ENCODE measurements at regions not wholly inside any gene's neighbourhood (a gene's known extent, or its start where the extent isn't known, plus 50 kb on each side); places are given as distances from the start of the nearest gene placed in this dataset.
A peak's percentile ranks its signal among the peaks of the same experiment; 100 is the strongest.
"Not testable (repeated sequence)": the region's sequence is repeated elsewhere in the genome, so short reads cannot be mapped to it uniquely, and the experiment has no call there.

DNA sequence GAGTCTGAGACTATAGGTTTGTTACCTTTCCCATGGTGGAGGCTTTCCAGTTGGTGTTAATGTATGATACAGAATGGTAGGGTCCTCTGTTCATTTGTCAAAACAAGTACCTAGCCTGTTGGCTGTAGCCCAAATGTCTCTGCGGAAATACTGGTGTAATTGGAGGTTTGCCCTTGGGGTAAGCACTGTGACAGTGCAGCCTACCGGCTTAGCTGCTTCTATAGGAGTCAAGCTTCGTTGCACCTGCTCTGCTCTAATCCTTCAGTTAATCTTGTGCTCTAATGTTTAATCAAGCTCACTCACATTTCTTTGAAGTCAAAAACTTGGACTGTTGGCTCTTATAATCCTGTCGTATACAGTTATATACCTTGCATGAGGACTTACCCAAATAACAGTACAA lies 203.4 kb downstream of the CCNG2 start:
- DNase-seq, result no peak

DNA sequence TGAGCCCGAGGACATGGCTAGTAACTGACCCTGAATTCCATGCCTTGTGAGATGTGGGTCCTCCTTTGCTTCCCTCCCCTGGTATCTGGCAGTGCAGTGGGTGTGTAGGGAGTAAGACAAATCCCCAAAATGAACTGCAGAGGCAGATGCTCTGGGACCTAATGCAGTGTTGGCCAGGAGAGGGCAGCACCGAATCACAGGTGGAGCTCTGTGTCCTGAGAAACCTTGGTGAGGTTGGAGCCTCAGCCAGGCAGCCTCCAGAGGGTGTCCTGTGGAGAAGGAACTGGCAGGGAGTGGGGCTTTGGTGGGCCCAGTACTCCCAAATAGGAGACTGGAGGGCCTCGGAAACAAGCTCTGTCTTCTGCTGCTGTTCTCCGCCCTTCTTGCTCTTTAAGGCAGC lies 209.9 kb downstream of the CCNG2 start:
- DNase-seq, result not testable (repeated sequence)

DNA sequence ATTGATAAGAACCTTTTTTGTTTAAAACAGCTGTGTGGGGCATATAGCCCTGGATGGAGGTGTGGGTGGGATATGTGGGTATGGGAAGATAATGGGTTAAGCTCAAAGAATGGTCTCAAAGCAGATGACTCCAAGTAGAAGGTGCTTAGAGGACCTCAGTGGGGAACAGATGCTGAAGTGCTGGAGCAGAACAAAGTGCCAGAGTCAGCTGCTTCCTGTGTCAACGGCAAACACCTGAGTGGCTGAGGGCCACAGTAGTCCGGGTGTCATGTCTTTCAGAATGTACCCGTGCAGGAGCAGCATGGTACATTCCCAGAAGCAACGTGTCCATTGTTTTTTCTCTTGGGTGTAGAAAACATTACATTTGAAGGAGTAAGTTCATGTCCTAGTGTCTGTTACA lies 210.6 kb downstream of the CCNG2 start:
- DNase-seq, result no peak

DNA sequence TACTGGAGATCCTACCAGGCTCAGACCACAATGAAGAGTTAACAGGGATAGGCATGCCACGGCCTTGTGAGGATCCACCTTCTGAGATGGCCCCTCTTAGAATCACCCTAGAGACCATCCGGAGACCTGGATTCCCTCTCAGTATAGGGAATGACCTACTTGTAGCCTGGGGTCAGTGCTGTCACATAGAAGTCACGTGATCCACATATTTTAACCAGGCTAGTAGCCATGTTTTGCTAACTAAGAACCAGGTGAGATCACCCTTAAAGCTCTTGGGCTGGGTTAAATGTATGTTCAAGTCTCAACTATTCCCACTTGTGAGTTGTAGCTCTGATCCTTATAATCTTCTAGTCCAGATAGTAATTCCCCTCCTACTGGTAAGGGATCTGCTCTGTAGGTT lies 215.4 kb downstream of the CCNG2 start:
- DNase-seq, result no peak

DNA sequence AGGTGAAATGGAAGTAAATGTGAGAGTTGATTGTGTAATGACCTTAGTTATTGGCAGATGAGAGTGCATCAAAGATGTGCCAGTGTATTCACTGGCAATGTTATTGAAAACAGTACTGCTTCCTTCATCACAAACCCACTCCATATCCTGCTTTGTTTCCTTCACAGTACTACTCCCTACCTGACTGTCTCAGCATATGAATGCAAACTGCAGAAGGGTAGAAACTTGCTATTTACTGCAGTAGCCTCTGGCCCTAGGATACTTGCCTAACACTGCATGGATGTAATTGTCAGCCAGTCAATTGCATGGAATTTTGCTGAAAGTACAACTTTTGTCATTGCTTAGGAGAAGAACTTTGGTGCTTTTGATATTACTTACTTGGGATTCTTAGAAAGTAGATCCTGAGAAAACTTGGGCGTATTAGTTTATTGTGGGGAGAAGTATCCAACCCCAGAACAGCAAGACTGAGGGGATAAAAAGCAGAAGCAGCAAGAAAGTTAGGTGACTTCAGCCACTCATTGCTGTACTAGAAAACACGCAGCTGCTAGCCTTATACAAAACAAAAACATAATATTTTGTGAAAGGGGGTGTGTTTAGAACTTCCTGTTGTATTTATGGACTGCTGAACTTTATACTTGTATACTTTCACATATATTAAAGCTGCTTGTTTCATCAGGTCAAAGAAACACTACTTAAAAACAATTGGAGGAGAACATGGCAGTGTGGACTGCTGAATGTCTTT lies 219.0 kb downstream of the CCNG2 start:
- DNase-seq, result no peak

DNA sequence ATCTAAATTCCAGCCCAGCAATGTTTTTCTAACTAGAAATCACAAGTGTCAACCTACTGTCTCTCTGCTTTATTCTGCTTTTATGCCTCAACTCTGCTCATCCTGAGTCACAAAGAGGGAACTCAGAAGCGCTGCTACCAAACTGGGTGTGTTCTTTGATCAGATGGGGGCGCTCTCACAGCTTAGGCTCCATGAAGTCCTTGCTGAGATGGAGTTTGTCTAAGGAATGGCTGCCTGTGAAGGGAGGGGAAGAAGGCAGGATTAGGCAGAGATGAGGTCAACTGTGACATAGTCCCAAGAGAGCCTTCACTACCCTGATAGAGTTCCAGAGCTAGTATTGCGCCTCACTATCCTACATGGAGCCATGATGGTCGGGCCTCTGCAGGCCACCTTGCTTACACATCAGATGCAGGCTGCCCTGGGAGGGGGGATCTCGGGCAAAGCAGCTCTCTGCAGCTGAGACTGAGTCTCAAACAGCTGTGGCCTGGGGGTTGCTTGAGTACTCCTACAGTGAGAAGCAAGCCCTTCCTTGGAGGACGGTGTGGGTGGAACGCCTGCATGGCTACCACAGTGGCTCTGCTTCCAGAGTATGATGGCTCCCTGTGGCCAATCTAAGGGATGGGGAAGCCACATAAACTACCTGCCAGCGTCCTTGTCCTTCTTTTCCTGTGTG lies 219.9 kb downstream of the CCNG2 start:
- DNase-seq, result no peak

DNA sequence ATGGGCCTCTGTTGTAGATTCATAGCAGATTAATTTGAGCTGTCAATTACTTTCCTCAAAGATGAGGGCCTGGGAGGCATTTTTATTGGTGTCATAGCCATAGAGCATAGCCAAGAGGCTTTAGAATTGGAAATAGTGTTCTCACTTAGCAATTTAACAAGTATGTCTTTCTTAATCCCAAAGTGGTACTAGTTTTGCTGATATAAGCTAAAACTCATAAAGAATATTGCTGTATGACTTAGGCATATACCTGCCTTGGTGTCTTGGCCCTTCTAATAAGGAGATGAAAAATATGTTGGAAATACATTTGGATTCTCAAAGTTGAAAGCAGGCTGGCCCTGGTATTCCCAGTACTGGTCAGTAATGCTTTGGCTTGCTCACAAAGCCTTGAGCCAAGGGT lies 221.5 kb upstream of the CXCL13 start:
- DNase-seq, result no peak

DNA sequence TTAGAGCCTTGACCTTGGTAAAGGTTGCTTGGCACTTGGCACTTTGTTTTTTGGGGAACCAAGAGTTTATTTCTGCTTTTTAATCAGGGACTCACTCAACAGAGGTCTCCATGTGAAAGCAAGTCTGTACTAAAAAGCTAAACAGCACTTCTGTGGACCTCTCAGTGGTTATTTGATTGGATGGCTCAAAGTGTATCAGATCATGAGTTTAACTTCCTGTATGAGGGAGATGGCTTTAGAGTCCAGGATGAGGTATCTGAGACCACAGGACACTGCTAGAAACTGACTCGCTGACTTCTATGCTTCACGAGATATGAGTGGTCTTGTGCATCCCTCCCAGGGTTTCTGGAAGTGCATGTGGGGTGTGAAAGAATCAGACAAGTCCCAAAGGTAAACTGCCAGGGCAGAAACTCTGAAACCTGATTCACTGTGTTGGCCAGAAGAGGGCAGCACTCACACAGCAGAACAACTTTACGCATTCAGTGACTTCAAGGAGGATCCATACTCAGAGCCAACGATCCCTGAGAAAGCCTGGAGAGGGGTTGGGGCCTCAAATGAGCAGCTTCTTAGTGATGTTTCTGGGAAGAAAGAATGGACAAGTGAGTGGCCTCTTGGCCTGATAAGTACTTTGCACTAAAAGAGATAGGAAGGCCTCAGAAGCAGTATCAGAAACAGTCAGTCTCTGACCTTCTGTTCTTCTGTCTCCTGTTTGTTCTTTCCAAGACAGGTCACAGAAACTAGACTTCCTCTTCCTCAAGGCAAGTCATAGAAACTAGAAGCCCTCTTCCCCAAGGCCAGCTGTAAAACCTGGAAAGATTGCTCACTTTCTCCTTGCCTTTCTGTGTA lies 220.3 kb upstream of the CXCL13 start:
- DNase-seq, result peak in 49 of 56 donors; percentile 1 to 76 (median 30)

DNA sequence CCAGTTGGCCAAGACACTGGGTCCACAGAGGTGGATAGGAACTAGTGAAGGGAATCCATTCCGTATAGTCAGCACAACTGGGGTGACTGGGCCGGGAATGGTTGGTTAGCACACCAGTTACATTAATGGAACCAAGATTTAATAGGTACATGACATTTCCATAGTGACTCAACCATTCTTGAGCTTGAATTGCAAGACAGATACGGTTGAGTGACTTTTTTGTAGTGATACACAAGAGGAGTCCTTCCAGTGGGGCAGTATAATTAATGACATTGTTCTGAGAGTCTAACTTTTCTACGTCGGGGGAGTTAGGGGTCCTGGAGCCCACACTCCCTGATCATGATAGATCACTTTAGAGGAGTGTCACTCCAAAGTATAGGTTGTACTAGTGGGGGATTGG lies 211.6 kb upstream of the CXCL13 start:
- no peak for DNase-seq

DNA sequence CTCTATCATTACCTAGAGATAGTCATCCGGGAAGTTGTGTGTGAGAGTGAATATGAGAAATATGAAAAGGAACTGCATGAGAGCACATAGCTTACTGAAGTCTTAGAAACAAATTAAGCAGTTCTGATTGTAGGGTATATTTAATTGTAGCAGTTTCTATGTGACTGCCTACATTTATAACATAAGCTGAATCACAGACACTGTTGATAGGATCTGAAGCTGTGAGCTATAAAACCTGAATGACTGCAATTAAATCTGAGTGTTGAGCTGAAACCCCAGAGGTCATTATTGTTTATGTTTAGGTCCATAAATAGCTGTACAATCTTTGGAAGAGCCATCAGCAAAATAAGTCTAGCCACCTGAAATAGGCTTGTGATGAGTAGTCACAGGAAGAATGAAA lies 210.1 kb upstream of the CXCL13 start:
- DNase-seq, result no peak

DNA sequence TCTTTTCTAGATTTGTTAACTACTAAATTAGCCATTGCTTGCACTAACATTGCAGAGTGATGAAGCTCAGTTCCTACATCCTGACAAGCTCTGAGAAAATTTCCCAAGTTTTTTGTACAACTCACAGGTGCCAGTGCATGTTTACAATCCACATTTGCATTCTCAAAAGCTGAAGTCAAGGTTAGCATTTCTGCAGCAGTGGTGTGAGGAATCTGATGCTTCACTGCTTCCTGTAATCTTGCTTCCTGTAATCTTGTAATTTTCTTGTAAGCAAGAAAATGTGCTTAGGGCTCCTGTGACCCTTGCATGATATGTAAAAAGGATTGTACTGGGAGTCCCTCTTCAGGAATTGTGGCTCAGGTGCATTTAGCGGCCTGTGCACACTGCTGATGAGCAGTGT lies 207.4 kb upstream of the CXCL13 start:
- no peak for DNase-seq

DNA sequence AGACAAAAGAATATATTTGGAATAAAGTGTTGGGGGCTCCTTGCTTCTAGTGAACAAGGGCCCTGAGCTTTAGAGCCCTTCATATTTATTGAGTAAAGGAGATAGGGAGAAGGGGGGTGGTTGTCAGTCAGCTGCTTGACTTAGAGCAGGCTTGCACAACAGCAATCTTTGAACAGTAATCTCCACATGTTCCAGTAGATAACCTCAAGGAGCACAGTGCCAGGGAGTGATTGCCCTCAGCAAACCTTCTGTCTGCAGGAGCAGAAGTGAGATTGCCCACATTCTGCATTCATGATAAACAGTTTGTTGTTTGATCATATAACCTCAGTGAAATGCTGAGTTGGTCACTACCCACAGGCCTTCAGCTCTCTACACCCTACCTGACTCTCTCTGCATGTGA lies 205.8 kb upstream of the CXCL13 start:
- no peak for DNase-seq

DNA sequence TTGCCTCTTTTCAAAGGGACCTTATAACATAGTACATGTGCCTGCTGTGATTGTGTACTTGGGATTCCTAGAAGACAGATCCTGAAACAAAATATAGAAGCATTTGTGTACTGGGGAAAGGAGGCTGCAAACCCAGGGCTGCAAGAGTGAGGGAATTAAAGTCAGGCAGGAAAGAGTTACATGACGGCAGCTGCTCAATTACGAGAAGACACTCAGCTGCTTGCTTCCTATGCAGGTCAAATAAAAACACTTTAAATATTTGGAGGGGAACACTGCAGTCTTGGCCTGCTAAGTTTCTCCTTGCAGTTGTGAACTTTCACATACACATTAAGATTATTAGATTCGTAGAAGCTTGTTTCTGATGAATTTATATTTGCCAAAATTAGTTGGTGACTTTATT lies 191.9 kb upstream of the CXCL13 start:
- DNase-seq, result no peak

DNA sequence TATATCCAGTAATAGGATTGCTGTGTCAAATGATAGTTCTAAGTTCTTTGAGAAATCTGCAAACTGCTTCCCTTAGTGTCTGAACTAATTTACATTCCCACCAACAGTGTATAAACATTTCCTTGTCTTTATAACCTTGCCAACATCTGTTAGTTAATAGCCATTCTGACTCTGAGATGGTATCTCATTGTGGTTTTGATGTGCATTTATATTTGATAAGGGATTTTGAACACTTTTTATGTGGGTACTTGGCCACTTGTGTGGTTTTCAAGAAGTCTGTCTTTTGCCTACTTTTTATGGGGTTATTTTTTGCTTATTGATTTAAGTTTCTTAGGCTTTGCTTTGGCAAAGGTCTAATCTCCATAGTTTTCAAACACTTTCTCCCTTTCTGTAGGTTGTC lies 189.9 kb upstream of the CXCL13 start:
- no peak for DNase-seq

DNA sequence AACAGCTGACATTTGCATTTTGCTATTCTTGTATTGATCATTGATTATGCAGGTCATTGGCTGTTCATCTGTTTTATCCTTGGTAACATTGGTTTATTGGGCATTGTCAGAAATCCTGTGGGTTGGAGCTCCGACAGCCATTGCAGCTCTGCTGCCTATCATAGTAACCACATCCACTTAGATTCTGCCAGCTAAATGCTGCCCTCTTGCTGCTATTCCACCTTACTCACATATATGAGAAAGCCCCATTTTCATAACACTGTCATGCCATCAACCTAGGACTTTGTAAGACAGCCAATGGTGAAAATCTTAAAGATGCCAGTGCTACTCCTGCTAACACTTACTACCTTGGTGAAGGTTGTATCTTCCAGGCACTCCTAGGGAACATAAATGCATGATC lies 187.3 kb upstream of the CXCL13 start:
- DNase-seq, result no peak

DNA sequence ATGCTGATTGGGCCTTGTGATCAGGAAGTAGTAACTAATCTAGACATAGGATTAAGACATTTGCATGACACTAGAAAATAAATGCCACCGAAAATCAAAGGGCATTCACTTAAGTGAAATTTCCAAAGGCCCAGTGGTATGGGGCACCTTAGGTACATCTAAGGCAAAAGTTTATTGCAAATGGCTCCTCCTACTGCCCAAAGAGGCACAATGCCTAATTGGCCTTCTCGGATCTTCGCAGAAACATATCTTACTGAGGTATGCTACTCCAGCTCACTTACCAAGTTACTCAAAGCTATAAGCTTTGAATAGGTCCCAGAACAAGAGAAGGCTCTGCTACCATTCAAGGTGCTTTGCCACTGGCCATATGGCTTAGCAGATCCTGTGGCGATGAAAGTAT lies 174.8 kb upstream of the CXCL13 start:
- no peak for DNase-seq

DNA sequence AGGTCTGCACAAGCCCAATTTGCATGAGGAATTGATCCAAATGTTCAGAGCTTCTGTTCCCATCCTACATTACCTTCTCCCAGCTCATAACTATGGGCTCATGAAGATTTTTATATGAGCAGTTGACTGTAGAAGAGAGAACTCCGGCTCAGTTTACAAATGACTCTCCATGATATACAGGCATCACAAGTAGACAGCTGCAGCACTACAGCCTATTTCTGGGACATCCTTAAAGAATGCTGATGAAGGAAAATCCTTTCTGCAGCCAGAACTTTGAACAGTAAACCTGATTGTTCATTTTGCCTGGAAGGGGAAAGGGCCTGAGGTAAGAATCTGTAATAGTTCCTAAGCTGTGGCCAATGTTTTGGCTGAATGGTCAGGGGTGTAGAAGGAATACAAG lies 174.1 kb upstream of the CXCL13 start:
- DNase-seq, result no peak

DNA sequence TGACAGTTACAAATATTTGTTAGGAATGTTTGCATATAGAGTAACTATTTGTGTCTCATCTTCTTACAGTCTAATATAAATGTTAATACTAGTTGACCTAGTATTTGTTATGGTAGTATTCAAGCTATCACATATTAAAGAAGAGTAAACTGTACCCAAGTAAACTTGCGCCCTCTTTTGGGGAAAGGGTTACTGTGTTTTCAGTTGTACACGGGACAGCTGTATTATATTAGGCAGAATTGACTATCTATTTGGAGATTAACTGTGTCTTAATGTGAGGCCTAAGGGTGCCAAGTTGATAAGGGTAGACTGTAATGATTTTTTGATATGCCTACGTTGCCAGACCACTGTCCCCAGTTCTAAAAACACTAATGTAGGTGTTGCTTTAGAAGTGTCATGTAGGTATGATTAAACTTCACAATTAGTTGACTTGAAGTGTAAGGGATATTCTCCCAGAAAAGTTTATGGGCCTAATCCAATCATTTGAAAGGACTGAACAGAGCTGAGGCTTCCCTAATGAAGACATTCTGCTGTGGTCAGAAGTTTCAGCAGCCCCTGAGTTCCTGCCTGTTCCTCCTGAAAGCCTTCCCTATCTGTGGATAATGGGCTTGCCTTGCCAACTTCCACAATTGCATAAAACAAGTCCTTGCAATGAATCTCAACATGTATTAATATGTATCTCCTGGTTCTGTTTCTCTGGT lies 172.8 kb upstream of the CXCL13 start:
- no peak for DNase-seq

DNA sequence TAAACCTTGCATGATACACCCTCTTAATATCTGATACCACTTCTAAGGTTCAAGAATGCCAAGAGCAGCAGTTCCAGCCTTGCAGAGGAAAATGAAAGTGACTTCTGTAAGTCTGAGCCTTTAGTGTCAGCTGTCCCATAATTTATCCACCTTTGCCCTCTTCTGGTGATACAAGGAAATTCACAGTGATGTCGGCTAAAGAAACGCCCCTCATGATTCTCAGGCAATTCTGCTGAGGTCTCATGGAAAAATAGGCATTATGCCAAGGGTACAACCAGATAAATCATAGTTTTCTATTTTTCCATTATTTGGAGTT lies 172.2 kb upstream of the CXCL13 start:
- DNase-seq, result peak in 4 of 56 donors; percentile 3 to 26 (median 14)

DNA sequence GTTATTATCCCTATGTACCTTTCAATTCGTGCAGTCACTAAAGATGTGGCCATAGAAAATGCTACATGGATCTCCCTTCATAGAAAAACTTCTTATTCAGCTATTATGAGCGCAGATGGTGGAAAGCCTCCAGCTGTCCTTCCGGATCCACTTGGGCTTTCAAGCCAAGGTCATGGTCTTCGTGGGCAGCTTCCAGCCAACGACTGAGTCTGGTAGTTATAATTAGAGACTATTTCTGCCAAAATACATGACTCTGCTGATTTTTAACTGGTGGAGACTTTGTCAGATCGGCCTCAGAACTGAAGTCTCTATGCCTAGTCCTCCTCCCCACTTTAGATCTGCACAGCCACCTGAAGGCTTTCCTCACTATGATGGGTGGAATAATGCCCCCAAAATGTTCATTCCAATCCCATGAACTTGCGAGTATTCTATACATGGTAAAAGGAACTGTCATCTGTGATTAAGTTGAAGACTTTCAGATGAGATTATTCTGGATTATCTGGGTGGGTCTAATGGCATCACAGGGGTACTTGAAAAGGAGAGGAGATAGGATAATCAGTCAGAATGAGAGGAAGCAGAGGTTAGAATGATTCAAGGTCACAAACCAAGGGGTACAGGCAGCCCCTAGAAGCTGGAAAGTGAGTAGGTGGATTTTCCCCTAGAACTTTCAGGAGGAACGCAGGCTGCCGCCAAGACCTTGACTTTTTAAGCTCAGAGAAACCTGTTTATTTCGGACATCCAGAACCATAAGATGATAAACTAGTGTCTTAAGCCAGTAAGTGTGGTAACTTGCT lies 171.1 kb upstream of the CXCL13 start:
- DNase-seq, result no peak

DNA sequence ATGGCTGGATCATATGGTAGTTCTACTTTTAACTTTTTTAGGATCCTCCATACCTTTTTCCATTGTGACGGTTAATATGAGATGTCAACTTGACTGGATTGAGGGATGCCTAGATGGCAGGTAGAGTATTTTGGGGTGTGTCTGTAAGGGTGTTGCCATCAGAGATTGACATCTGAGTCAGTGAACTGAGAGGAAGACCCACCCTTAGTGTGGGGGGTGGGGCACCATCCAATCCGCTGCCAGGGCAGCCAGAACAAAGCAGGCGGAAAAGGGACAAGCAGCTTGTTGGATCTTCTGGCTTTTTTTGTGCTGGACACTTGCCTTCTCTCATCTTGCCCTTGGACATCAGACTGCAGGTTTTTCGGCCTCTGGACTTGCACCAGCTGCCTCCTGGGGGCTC lies 168.5 kb upstream of the CXCL13 start:
- DNase-seq, result no peak

Measured in amygdala (tissue), 56 donors.